ENCODE measurements at regions not wholly inside any gene's neighbourhood (a gene's known extent, or its start where the extent isn't known, plus 50 kb on each side); places are given as distances from the start of the nearest gene placed in this dataset.

DNA sequence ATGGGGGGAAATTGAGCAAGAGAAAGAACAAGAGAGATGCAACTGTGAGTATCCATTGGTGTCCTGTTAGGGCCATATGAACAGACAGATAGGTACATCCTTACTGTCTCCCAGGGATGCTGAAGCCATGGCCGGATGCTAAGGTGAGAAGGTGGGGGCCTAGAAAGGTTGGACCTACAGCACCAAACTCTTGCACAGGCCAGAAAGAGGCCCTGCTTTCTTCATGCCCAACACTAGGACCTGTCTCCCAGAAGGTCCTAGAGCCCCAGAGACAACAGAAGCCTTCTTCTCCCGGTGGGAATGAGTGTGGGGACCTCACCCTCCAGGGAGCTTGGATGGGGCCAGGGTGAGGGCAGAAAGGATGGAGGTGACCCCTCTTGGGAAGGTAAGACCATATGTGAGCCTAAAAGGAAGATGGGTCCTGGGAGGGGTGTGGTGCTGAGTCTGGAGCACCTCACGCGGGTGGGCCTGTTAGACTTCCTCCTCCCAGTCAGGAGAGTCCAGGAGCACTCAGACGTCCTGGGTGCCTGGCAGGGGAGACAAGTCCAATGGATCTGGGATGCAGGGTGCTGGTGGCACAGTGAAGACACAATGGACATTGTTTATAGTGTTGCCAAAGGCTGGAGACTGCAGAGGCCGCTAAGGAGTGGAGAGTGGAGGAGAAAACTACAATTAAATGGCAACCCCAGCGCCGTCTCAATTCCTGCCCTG lies 265.3 kb downstream of the CYP26B1 start:
- TF ChIP-seq CREB1 (CRISPR knock-in tag; IDR thresholded peaks at IDR 0.05; ENCODE audit: low read depth) = no peak
- TF ChIP-seq, protein P1, sequence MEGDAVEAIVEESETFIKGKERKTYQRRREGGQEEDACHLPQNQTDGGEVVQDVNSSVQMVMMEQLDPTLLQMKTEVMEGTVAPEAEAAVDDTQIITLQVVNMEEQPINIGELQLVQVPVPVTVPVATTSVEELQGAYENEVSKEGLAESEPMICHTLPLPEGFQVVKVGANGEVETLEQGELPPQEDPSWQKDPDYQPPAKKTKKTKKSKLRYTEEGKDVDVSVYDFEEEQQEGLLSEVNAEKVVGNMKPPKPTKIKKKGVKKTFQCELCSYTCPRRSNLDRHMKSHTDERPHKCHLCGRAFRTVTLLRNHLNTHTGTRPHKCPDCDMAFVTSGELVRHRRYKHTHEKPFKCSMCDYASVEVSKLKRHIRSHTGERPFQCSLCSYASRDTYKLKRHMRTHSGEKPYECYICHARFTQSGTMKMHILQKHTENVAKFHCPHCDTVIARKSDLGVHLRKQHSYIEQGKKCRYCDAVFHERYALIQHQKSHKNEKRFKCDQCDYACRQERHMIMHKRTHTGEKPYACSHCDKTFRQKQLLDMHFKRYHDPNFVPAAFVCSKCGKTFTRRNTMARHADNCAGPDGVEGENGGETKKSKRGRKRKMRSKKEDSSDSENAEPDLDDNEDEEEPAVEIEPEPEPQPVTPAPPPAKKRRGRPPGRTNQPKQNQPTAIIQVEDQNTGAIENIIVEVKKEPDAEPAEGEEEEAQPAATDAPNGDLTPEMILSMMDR (conservative IDR thresholded peaks at IDR 0.05; ENCODE audit: low read depth in 2 of 2) = no peak
- no peak for TF ChIP-seq POLR2AphosphoS5 (IDR thresholded peaks at IDR 0.05; ENCODE audit: low read depth)
- TF ChIP-seq ETS1 (IDR thresholded peaks at IDR 0.05) = no peak
- no peak for TF ChIP-seq ZNF331 (CRISPR knock-in tag; IDR thresholded peaks at IDR 0.05; ENCODE audit: low read depth)
- TF ChIP-seq EZH2phosphoT487 (IDR thresholded peaks at IDR 0.05; ENCODE audit: unreplicated experiment) = no peak
- no peak for TF ChIP-seq EZH2 (IDR thresholded peaks at IDR 0.05; ENCODE audit: low read depth, unreplicated experiment)
- TF ChIP-seq, protein P2, sequence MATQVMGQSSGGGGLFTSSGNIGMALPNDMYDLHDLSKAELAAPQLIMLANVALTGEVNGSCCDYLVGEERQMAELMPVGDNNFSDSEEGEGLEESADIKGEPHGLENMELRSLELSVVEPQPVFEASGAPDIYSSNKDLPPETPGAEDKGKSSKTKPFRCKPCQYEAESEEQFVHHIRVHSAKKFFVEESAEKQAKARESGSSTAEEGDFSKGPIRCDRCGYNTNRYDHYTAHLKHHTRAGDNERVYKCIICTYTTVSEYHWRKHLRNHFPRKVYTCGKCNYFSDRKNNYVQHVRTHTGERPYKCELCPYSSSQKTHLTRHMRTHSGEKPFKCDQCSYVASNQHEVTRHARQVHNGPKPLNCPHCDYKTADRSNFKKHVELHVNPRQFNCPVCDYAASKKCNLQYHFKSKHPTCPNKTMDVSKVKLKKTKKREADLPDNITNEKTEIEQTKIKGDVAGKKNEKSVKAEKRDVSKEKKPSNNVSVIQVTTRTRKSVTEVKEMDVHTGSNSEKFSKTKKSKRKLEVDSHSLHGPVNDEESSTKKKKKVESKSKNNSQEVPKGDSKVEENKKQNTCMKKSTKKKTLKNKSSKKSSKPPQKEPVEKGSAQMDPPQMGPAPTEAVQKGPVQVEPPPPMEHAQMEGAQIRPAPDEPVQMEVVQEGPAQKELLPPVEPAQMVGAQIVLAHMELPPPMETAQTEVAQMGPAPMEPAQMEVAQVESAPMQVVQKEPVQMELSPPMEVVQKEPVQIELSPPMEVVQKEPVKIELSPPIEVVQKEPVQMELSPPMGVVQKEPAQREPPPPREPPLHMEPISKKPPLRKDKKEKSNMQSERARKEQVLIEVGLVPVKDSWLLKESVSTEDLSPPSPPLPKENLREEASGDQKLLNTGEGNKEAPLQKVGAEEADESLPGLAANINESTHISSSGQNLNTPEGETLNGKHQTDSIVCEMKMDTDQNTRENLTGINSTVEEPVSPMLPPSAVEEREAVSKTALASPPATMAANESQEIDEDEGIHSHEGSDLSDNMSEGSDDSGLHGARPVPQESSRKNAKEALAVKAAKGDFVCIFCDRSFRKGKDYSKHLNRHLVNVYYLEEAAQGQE (IDR thresholded peaks at IDR 0.05; ENCODE audit: unreplicated experiment) = no peak
- no peak for TF ChIP-seq JUNB (IDR thresholded peaks at IDR 0.05; ENCODE audit: unreplicated experiment)
- no peak for TF ChIP-seq ZNF114 (CRISPR knock-in tag; IDR thresholded peaks at IDR 0.05)
- TF ChIP-seq, protein P3, sequence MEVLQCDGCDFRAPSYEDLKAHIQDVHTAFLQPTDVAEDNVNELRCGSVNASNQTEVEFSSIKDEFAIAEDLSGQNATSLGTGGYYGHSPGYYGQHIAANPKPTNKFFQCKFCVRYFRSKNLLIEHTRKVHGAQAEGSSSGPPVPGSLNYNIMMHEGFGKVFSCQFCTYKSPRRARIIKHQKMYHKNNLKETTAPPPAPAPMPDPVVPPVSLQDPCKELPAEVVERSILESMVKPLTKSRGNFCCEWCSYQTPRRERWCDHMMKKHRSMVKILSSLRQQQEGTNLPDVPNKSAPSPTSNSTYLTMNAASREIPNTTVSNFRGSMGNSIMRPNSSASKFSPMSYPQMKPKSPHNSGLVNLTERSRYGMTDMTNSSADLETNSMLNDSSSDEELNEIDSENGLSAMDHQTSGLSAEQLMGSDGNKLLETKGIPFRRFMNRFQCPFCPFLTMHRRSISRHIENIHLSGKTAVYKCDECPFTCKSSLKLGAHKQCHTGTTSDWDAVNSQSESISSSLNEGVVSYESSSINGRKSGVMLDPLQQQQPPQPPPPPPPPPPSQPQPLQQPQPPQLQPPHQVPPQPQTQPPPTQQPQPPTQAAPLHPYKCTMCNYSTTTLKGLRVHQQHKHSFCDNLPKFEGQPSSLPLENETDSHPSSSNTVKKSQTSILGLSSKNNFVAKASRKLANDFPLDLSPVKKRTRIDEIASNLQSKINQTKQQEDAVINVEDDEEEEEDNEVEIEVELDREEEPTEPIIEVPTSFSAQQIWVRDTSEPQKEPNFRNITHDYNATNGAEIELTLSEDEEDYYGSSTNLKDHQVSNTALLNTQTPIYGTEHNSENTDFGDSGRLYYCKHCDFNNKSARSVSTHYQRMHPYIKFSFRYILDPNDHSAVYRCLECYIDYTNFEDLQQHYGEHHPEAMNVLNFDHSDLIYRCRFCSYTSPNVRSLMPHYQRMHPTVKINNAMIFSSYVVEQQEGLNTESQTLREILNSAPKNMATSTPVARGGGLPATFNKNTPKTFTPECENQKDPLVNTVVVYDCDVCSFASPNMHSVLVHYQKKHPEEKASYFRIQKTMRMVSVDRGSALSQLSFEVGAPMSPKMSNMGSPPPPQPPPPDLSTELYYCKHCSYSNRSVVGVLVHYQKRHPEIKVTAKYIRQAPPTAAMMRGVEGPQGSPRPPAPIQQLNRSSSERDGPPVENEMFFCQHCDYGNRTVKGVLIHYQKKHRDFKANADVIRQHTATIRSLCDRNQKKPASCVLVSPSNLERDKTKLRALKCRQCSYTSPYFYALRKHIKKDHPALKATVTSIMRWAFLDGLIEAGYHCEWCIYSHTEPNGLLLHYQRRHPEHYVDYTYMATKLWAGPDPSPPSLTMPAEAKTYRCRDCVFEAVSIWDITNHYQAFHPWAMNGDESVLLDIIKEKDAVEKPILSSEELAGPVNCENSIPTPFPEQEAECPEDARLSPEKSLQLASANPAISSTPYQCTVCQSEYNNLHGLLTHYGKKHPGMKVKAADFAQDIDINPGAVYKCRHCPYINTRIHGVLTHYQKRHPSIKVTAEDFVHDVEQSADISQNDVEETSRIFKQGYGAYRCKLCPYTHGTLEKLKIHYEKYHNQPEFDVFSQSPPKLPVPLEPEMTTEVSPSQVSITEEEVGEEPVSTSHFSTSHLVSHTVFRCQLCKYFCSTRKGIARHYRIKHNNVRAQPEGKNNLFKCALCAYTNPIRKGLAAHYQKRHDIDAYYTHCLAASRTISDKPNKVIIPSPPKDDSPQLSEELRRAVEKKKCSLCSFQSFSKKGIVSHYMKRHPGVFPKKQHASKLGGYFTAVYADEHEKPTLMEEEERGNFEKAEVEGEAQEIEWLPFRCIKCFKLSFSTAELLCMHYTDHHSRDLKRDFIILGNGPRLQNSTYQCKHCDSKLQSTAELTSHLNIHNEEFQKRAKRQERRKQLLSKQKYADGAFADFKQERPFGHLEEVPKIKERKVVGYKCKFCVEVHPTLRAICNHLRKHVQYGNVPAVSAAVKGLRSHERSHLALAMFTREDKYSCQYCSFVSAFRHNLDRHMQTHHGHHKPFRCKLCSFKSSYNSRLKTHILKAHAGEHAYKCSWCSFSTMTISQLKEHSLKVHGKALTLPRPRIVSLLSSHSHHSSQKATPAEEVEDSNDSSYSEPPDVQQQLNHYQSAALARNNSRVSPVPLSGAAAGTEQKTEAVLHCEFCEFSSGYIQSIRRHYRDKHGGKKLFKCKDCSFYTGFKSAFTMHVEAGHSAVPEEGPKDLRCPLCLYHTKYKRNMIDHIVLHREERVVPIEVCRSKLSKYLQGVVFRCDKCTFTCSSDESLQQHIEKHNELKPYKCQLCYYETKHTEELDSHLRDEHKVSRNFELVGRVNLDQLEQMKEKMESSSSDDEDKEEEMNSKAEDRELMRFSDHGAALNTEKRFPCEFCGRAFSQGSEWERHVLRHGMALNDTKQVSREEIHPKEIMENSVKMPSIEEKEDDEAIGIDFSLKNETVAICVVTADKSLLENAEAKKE (CRISPR knock-in tag; IDR thresholded peaks at IDR 0.05) = no peak
